AG09319 (cell line): ENCODE measurements at regions not wholly inside any gene's neighbourhood (a gene's known extent, or its start where the extent isn't known, plus 50 kb on each side); places are given as distances from the start of the nearest gene placed in this dataset.

ENCODE experiments used
- DNase-seq: peaks from one replicate; pipeline ENCODE4 v3.0.0-alpha.2; 2010; ENCODE audit warnings: low read depth; ENCODE audit errors: extremely low read depth
- TF ChIP-seq, protein P1 (sequence below): IDR thresholded peaks from 2 replicates; pipeline ENCODE4 v1.5.1; 2011; ENCODE audit warnings: low read depth, mild to moderate bottlenecking, inconsistent platforms, low read length, moderate library complexity

DNA sequence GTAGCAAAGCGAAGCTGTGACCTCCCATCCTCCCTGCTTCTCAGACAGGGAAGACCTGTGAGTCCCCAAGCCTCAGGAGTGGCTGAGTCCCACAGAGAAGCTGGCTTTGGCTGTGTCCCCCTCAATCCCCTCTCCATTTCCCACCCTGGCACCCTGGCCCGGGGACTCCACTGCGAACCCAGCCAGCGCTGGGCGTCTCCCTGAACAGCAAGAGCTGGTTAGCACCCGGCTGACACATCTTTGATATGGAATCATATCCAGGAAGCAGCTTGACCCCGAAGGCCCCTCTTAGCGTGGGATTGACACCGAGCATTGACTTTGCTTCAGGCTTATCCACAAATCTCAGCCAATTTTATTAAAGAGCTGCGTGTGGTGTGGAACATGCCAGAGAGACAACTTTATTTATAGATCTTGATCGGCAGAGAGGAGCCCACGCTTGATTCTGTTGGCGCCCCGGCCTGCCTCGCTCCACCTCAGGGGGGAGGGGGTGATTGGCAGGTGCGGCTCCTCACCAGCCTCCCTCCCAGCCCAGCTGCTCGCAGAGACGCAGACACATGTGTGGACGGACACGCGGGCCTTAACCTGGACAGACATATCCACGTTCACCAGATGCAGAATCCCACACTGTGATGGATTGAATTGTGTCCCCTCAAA is 120.7 kb upstream of the MVB12B start:
- TF ChIP-seq, protein P1, sequence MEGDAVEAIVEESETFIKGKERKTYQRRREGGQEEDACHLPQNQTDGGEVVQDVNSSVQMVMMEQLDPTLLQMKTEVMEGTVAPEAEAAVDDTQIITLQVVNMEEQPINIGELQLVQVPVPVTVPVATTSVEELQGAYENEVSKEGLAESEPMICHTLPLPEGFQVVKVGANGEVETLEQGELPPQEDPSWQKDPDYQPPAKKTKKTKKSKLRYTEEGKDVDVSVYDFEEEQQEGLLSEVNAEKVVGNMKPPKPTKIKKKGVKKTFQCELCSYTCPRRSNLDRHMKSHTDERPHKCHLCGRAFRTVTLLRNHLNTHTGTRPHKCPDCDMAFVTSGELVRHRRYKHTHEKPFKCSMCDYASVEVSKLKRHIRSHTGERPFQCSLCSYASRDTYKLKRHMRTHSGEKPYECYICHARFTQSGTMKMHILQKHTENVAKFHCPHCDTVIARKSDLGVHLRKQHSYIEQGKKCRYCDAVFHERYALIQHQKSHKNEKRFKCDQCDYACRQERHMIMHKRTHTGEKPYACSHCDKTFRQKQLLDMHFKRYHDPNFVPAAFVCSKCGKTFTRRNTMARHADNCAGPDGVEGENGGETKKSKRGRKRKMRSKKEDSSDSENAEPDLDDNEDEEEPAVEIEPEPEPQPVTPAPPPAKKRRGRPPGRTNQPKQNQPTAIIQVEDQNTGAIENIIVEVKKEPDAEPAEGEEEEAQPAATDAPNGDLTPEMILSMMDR: no peak
- DNase-seq: no peak

DNA sequence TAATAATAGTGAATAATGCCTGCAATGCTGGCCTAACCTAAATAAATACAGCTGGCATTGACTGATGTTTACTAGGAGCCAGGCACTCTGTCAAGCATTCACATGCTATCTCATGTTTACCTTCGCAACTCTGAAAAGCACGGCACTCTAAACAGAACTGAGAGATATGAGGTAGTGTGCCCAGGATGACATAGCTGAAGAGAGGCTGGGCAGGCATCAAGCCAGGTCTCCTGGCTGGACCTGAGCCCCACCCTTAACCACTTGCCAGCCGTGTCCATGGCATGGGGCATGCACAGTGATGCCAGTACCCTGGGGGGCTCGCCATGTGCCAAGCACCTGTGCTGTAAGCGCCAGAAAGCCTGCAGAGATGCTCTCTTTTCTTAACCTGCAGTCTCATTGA is 119.4 kb upstream of the MVB12B start:
- no peak for DNase-seq
- TF ChIP-seq, protein P1: no peak

DNA sequence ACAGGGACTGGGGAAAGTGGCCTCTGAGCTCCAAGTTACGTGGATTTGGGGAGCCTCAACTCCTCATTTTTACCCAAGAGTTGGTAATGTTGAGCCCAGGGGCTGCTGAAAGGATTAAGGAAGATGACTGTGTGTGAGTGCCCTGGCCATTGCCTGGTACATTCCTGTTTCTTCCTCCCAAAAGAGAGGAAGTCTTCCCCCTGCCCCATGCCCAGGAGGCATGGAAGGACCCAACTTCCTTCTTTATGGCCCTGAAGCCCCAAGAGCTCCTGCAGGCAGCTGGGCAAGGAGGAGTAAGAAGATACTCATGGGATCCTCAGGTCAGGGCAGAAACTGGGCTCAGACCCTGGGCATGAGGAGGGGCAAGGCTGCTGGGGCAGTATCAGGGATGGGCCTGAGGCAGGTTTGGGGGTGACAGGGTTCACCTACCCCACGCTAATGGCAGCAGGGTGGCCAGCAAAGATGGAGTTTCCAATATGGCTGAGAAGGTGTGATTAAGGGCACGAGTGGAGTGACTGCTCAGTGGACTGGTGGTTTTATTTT is 118.3 kb upstream of the MVB12B start:
- TF ChIP-seq, protein P1: no peak

DNA sequence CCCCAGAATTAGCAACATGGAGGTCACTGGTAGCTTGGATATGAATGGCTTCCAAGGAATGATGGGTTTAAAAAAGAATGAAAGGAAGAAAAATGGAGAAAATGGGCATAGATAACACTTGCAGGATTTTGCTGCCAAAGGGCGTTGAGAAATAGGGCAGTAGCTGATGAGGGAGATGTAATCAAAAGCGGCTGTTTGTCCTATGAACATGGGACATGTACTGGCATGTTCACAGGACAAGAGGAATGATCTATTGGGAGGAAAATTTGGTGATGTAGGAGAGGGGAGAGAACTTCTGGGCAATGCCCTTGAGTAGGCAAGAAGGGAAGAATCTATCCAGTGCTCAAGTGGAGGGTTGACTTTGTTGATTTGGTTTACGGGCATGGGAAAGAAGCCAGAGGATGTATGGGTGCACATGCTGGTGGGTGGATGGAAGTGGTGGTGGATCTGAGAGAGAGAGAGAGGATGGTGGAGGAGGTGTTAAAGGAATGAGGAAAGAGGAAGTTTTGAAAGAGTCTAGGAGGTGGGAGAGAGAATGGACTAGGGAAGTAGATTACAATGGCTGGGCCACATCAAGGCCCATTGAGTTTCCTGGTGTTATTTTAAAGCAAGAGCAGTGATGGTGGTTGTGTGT is 115.1 kb upstream of the MVB12B start:
- DNase-seq: no peak
- TF ChIP-seq, protein P1: no peak

More for the DNA sequence above, 118.3 kb upstream of the MVB12B start:
- no peak for DNase-seq

DNA sequence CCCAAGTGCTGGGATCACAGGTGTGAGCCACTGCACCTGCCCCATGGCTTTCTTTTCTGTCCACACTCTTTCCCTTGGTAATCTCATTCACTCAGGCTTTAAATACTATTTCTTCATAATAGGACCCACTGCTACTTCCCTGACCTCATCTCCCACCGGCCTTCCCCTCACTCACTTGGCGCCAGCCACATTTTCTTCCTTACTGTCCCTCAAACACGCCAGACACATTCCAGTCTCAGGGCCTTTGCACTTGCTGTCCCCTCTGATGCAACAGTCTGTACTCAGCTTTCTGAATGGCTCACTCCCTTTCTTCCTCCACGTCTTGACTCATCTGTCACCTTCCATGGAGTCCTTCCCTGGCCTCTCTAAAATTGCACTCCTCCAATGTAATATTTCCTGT is 111.1 kb upstream of the MVB12B start:
- no peak for DNase-seq
- TF ChIP-seq, protein P1: no peak

DNA sequence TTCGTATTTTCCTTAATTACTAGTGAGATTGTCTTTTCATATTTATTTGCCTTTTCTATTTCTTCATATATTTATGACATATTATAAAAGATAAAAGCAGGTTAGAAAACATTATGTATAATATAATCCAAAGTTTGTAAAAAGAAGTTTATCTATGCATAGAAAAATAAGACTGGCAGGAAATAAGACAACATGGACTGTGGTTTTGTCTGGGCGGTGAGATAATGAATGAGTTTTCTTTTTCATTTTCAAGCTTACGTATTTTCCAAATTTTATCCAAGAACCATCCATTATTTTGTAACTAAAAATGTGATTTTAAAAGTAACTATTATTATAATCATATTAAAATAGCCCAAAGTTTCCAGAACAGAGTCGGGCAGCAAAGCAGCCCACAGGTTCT is 109.8 kb upstream of the MVB12B start:
- TF ChIP-seq, protein P1: no peak
- no peak for DNase-seq

DNA sequence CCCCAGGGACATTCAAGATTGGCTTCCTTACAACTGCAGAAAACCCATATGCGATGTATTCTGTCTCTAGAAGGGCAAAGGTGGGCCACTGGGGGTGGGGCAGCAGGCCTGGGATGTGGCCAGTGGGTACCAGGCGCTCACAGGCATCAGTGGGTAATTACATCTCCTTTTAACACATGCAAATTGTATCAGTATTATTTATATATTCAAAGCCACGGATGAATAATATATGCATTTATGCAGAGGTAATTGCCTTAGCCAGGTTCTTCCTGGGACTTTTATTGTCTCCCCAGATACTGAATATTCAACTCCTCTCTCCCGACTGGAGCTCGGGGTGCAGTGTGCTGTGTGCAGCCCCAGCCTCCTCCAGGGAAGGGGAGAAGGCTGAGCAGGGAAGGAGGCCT is 109.4 kb upstream of the MVB12B start:
- no peak for DNase-seq
- TF ChIP-seq, protein P1: no peak
